GM19240 (cell line): ENCODE measurements at regions not wholly inside any gene's neighbourhood (a gene's known extent, or its start where the extent isn't known, plus 50 kb on each side); places are given as distances from the start of the nearest gene placed in this dataset.
A peak's percentile ranks its signal among the peaks of the same experiment; 100 is the strongest.
"Not testable (repeated sequence)": the region's sequence is repeated elsewhere in the genome, so short reads cannot be mapped to it uniquely, and the experiment has no call there.

Experiments
- DNase-seq: peaks from one replicate; pipeline ENCODE4 v3.0.0; 2011; ENCODE audit warnings: low spot score; ENCODE audit not compliant: insufficient read length

DNA sequence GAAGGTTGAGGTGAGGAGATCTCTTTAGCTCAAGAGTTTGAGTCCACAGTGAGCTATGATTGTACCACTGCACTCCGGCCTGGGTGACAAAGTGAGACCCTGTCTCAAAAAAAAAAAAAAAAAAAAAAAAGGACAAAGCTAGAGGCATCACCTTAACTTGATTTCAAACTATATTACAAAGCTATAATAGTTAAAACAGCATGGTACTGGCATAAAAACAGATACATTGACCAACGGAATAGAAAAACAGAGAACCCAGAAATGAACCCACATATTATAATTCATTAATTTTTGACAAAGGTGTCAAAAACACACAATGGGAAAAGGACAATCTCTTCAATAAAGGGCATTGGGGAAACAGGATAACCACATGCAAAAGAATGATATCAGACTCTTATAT lies 50.8 kb upstream of the MBOAT1 start:
- no peak for DNase-seq

DNA sequence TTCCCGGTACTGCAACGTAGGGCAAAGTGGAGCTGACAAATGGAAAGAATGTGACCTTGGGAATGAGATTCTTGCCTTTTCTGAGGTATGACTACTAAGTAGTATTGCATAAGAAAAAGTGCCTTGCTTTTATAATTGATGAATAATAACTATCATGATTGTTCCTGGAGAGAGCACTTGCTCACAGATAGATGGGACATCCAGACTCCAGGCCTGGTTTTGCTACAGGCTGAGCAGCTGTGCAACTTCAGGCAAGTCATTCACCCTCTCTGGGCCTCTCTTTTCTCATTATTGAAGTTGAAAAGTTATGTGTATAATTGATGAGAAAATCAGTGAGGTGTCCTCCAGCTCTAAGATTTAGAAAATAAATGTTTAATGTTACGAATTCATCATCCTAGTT lies 53.6 kb upstream of the MBOAT1 start:
- no peak for DNase-seq

DNA sequence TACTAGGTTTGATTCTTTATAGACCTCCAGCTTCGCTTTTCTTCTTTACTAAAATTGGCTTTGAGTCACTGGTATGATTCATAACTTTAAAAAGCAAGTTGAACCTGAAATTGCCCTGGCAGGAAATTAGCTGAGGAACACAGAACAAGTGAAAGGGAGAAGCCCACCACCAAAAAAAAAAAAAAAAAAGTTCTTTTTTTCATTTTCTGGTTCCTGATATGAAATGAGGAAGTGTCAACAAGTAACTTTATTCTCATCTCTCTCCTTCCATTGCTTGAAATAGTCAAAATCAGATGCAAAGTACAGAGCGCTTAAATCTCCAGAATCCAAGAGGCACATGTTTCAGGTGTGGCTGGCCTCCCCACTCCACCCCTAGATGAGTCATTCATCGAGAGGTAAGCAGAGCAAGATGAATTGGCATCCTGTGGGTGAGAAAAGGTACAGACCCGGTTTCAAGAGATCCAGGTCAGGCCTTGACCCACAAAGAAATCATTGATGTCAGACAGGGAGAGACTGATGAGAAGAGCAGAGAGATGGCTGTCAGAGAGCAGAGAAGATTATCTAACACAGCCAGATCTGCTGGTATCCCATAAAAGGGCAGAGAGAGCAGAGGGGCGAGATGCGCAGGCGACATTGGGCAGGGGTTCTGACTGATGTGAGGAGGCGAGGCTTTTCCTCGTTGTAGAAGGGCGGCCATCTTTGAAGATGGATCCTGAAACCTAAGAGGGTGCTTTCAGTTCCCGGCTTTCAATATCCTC lies 54.8 kb upstream of the MBOAT1 start:
- no peak for DNase-seq

DNA sequence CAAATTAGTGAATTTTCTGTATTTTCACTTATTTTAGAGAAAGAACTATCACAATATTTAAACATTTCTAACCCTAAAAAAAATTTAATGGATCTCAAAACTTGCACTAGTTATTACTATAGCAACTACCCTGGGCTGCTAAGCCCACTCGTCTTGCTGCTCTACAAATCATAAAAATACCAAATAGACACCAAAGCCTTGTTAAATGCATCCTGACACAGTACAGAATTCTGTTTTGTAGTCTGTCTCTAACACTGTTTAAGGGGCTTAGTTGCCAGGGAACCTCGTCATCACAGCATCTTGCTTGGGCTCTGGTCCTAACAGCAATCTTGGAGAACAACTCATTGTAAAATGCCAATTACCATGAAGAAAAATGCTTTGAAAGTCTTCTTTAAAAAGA lies 56.9 kb upstream of the MBOAT1 start:
- DNase-seq = no peak

DNA sequence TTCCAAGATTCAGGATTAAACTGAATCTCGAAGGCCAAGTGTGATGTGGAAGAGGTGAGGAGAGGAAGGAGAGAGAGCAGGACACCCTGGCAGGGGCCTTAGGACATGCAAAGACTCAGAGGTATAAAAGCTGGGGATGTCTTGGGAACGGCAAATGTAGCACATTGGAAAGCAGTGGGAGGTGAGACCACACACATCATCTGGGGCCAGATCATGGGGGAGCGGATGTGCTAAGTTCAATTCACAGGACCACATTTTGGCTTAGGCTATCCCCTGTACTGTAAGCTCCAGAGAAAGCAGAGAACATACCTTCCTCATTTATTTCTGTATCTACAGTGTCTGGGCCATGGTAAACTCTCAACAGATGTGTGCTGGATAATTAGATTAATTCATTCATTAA lies 59.5 kb upstream of the MBOAT1 start:
- DNase-seq = no peak

DNA sequence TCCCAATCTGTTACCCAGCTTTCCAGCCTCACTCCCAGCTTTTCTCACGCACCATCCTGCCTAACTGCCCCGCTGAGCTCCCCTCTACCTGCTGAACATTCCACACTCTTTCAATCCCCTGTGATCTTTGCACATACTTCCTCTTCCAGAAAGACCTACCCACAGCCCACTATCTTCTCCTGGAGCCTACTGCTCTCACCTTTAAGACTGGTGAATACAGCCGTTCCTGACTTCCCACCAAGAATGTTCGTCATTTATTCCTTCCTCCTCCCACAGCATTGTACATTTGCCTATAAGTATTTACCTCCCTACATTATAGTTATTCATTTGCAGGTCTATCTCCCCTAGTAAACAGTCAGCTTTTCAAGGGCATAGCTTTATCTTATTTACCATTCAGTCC lies 61.9 kb upstream of the MBOAT1 start:
- no peak for DNase-seq

DNA sequence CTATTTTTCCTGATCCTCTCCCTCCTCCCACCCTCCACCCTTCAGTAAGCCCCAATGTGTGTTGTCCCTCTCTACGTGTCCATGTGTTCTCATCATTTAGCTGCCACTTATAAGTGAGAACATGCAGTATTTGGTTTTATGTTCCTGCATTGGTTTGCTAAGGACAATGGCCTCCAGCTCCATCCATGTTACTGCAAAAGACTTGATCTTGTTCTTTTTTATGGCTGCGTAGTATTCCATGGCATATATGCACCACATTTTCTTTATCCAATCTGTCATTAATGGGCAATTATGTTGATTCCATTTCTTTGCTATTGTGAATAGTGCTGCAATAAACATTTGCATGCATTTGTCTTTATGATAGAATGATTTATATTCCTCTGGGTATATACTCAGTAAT lies 63.6 kb upstream of the MBOAT1 start:
- not testable (repeated sequence) for DNase-seq

DNA sequence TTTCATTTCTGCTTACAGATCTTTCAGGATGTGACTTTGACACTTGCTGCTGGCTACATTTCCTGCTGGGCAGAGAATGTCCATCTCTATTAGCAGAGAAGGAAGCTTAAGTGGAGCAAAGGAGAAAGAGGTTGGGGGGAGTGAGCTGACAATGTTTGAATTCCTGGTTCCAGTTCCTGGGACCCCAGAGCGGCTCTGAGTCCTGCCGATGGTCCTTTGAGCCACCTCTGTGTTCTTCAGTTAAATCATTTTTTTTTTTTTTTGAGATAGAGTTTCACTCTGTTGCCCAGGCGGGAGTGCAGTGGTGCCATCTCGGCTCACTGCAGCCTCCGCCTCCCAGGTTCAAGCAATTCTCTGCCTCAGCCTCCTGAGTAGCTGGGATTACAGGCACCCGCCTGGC lies 65.5 kb upstream of the MBOAT1 start:
- DNase-seq = not testable (repeated sequence)

DNA sequence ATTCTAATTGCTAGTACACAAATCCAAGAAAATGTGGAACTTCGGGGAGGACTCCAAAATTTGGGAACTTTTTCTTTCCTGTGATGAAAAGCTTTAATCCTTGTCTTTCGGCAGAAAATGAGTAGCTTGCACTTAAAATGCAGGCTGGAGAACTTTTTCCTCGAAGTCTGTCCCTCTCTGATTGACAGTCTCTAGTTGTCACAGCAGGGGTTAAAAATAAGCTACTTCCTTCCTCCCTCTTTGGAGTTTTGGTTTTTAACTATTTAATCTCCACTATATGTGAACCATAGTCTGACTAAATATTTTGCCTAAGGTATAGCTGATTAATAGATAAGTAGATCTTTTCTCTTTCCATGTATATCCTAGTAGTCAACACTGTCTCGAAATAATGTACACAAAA lies 66.8 kb upstream of the MBOAT1 start:
- DNase-seq = no peak

DNA sequence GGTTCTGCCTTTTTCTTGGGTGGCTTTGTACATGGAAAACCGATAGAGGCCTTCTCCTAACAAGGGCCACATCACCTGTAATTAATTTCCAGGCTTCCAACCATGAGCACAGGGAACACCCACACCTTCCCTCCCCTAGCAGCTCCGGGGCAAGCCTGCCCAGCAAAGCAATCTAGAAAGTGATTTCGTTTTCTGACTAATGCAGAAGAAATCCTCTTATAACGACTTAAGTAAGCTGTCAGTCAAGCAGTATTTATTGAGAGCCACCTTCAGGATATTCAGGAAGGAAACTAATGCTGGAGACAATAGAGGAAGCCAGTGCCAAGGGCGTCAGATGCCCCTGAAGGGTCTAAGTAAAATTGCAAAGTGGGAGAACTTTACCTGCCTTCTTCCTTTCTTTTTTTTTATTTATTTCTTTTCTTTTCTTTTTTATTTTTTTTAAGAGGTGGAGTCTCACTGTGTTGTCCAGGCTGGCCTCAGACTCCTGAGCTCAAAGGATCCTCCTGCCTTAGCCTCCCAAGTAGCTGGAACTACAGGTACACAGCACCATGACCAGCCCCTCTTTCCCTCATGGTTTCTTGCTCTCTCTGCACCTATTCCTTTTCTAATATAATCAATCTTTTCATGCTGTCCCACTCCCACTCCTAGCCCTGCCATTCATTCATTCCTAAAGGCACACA lies 67.5 kb upstream of the MBOAT1 start:
- DNase-seq = no peak

DNA sequence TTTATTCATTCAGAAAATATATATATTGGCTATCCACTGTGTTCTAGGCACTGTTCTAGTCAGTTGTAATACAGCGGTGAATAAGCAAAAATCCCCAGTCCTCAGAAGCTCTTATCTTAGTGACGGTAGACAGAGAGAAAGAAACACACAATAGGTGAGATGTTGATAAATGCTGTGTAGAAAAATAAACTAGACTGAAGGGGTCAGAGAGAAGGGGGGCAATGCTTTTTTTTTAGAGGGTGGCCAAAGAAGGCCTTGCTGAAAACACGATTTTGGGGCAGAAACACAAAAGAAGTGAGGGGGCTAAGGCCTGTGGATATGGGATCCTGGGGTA lies 68.0 kb upstream of the MBOAT1 start:
- no peak for DNase-seq

DNA sequence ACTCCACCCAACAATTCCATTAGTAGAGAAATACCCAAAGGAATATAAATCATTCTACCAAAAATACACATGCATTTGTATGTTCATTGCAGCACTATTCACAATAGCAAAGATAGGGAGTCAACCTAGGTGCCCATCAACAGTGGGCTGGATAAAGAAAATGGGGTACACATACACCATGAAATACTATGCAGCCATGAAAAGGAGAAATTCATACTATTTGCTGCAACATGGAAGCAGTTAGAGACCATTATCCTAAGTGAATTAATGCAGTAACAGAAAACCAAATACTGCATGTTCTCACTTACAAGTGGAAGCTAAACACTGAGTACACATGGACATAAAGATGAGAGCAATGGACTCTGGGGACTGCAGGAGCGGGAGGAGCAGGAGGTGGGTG lies 72.4 kb upstream of the MBOAT1 start:
- no peak for DNase-seq

DNA sequence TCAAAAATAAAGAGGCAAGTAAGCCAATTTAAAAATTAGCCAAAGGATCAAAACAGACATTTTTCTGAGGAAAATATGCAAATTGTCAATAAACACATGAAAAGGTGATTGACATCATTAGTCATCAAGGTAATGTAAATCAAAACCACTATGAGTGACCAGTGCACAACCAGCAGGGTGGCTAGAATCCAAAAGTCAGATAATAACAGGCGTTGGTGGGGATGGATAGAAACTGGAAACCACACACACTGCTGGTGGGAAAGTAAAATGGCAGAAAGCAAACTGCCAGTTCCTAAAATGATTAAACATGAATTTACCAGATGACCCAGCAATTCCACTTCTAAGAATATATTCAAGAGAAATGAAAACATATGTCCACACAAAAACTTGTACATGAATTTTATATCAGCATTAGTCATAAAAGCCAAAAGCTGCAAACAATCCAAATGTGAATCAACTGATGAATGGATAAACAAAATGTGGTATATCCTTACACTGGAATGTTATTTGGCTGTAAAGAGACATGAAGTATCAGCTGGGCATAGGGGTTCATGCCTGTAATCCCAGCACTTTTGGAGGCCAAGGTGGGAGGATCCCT lies 74.8 kb upstream of the MBOAT1 start:
- no peak for DNase-seq

DNA sequence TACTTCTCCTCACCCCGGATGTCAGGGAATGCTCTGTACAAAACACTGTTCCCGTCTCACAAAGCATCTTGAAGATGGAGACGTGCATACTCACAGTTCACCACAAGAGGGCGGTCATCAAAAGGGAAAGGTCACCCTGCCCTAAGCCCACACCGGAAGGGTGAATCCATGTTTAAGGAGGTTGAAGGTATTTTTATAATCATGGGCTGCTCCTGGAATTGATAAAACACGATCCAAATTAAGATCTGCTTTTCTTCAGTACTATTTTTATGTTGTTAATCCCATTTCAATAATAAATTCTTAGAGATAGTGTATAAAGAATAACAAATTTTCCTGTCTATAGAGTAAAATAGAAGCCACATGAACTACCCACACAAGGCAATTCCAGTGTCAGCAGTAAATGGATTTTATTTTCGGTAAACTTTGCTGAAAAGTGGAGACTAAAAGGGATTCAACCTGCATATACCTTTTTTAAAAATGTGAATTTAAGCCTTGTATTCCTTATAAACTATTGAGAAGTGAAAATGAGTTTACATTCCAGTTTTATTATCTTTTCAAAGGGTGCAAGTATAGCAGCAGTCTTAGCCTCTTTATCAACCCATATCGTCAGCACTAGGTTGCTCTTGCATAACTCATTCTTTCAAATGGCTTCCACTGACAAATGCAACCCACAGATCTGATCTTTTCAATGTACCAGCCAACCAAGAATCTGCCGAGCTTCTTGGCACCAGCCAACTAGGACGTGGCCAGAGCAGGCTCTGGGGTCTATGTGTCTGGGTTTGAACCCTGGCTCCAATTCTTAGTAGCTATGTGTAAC lies 79.7 kb upstream of the MBOAT1 start:
- DNase-seq = peak; percentile 30

DNA sequence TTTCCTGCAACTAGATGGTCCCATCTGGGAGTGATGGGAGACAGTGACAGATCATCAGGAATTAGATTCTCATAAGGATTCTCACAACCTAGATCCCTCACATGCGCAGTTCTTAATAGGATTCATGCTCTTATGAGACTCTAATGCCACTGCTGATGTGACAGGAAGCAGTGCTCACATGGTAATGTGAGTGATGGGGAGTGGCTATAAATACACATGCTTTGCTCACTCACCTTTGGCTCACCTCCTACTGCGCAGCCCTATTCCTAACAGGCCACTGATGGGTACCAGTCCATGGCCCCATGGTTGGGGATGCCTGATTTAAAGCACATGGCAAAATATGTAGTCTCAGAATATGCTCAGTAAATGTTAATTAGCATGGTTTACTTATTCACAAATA lies 80.6 kb upstream of the MBOAT1 start:
- DNase-seq = no peak

DNA sequence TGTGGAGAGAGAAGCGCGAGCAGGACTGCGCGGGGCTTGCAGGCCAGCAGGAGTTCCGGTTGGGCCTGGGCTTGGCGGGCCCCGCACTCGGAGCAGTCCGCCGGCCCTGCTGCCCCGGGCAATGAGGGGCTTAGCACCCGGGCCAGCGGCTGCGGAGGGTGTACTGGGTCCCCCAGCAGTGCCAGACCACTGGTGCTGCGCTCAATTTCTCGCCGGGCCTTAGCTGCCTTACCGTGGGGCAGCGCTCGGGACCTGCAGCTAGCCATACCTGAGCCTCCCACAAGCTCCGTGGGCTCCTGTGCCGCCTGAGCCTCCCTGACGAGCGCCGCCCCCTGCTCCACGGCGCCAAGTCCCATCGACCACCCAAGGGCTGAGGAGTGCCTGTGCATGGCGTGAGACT lies 89.0 kb upstream of the MBOAT1 start:
- no peak for DNase-seq

DNA sequence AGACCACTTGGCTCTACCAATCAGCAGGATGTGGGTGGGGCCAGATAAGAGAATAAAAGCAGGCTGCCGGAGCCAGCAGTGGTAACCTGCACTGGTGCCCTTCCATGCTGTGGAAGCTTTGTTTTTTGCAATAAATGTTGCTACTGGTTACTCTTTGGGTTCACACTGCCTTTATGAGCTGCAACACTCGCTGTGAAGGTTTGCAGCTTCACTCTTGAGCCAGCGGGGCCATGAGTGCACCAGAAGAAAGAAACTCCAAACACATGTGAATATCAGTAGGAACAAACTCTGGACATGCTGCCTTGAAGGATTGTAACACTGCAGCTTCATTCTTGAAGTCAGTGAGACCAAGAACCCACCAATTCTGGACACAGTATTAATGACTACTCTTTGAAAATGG lies 89.9 kb upstream of the MBOAT1 start:
- DNase-seq = no peak

DNA sequence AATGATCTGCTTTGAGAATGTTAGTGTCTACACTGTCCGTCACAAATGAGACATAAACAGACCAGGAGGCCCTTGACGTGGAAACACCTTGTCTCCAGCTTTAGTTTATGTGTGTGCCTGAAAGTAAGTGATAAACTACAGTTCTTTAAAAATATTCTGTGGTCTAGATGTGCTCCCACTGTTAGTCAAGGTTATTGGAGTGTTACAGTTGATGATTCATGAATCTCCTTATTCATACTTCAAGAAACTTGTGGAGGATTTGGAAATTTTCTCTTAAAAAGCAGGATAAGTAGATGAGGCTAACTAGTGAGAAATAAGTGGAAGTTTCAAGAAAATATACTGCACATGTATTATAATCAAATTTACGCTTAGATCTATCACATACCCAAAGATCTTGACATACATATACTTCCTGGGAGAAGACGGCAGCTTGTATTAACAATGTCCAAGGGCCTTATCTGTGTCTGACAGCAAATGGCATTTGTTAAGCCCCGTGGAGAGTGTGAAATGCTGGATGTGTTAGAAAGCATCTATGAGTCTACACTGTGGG lies 90.5 kb upstream of the MBOAT1 start:
- DNase-seq = no peak

DNA sequence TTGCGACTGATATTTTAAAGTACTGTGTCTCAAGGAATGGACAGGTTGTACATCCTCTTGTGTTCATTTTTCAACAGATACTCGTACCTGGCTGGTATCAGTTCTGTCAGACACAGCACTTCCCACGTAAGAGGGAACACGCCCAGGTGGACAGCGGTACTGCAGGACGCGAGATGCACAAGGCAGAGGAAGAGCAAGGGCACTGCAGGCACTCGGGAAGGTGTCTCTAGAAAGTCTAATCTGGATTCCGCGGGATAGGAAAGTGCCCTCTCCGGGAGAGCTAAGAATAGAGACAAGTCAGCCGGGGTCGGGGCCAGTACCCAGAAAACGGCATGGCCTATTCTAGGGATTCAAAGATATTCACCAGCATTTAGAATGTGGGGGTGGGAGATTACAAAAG lies 94.2 kb upstream of the MBOAT1 start:
- no peak for DNase-seq

DNA sequence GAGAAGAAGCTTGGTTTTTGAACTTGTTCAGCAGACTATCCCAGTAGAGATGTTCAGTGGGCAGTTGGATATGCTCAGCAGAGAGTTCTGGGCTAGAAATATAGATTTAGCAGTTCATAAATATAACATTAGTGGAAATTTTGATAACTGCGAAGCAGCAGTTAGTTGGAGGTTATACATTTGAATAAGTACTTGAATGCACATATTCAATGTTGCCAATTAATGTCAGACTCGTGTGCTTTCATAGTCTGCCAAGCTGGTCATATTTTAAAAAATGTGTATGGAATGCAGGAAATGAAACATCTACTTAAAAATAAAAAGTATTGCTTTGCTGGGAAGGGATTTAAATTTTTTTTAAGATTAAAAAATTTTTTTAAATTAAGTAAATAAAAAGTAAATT lies 92.5 kb upstream of the E2F3 start:
- no peak for DNase-seq

DNA sequence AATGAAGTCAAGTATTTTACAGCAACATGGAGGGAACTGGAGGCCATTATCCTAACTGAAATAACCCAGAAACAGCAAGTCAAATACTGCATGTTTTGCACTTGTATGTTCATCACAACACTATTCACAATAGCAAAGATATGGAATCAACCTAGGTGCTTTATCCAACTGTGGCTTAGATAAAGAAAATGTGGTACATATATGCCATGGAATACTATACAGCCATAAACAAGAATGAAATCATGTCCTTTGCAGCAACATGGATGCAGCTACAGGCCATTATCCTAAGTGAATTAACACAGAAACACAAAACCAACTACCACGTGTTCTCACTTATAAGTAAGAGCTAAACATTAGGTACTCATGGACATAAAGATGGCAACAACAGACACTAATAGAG lies 91.5 kb upstream of the E2F3 start:
- DNase-seq = no peak

DNA sequence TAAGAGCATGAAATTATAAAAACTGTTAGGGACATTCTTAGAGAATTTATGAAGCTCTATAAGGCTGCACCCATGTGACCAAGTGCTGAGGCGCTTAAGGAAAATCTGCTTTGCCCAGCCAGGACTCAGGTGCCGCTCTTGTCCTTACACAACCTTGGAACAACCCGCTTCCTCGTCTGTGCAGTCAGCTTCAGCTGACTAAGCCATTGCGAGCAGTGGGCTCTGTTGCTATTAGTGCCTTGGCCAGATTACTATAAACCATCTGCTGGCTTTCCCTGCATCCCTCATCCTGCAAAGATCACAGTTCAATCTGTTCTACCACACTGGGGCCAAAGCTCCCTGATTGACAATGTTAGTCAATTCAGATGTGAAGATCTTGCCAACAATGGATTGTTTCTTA lies 89.1 kb upstream of the E2F3 start:
- DNase-seq = no peak
